PC-9 (cell line): ENCODE measurements at regions not wholly inside any gene's neighbourhood (a gene's known extent, or its start where the extent isn't known, plus 50 kb on each side); places are given as distances from the start of the nearest gene placed in this dataset.

Source experiments
- BruUV-seq: library from RNA; stranded (reverse); fragments of 400-500 nt; replicated peaks from 2 replicates; lab custom pipeline; 2021; lab: Mats Ljungman, UMichigan
- CTCF ChIA-PET: fragments of 300-600 bp; sonication (Branson Sonifier 250); formaldehyde crosslinking; loops from one replicate; lab custom pipeline; 2022; ENCODE audit warnings: antibody characterized with exemption; lab: Charles Lee
- POLR2A ChIA-PET: fragments of 300-600 bp; sonication (Branson Sonifier 250); formaldehyde crosslinking; loops from one replicate; lab custom pipeline; 2022; ENCODE audit warnings: antibody characterized with exemption; ENCODE audit not compliant: unreplicated experiment; lab: Charles Lee
- DNase-seq, 2 experiments: peaks; one replicate each; pipeline versions ENCODE4 v3.0.0 to v3.0.0-alpha.2; 2015 to 2022; ENCODE audit warnings: mixed read lengths in 1 of 2
- H2AFZ ChIP-seq: fragments of 200-600 bp; sonication (generic); 2 replicates; pipeline ENCODE4 v1.8.1; 2017; ENCODE audit warnings: antibody characterized with exemption
- H3F3A ChIP-seq: fragments of 200-600 bp; sonication (generic); 2 replicates; pipeline ENCODE4 v1.8.1; 2017; ENCODE audit warnings: antibody characterized with exemption, mild to moderate bottlenecking, low read depth; ENCODE audit not compliant: insufficient read depth
- H3K27ac ChIP-seq: fragments of 200-600 bp; sonication (generic); 2 replicates; pipeline ENCODE4 v1.6.1; 2016; ENCODE audit warnings: mixed run types
- H3K27me3 ChIP-seq: fragments of 200-600 bp; sonication (generic); 2 replicates; pipeline ENCODE4 v1.6.1; 2016; ENCODE audit warnings: low read depth, mixed run types; ENCODE audit not compliant: insufficient read depth
- H3K36me3 ChIP-seq: fragments of 200-600 bp; sonication (generic); 2 replicates; pipeline ENCODE4 v1.6.1; 2016; ENCODE audit warnings: low read depth, mixed run types
- H3K4me1 ChIP-seq: fragments of 200-600 bp; sonication (generic); replicated peaks from 2 replicates; pipeline ENCODE4 v1.6.1; 2016; ENCODE audit warnings: mixed run types; ENCODE audit not compliant: insufficient read depth
- H3K4me2 ChIP-seq: fragments of 200-600 bp; sonication (generic); 2 replicates; pipeline ENCODE4 v1.6.1; 2017; ENCODE audit warnings: mixed run types
- H3K4me3 ChIP-seq: fragments of 200-600 bp; sonication (generic); 2 replicates; pipeline ENCODE4 v1.6.1; 2016; ENCODE audit warnings: mixed run types
- H3K79me2 ChIP-seq: fragments of 200-600 bp; sonication (generic); 2 replicates; pipeline ENCODE4 v1.6.1; 2017; ENCODE audit warnings: low read depth, mixed run types
- H3K9me2 ChIP-seq: fragments of 200-600 bp; sonication (generic); 2 replicates; pipeline ENCODE4 v1.8.1; 2017; ENCODE audit warnings: mild to moderate bottlenecking; ENCODE audit not compliant: insufficient read depth
- H3K9me3 ChIP-seq: fragments of 200-600 bp; sonication (generic); 2 replicates; pipeline ENCODE4 v1.8.1; 2016; ENCODE audit warnings: low read depth; ENCODE audit not compliant: insufficient read depth
- H4K20me1 ChIP-seq: fragments of 200-600 bp; sonication (generic); 2 replicates; pipeline ENCODE4 v1.8.1; 2017; ENCODE audit not compliant: insufficient read depth
- CTCF ChIP-seq: fragments of 200-600 bp; sonication (generic); conservative IDR thresholded peaks from 2 replicates; pipeline ENCODE4 v1.6.1; 2017; ENCODE audit warnings: mixed run types, antibody characterized with exemption, mild to moderate bottlenecking, moderate library complexity
- EZH2 ChIP-seq: fragments of 200-600 bp; sonication (generic); IDR thresholded peaks from 2 replicates; pipeline ENCODE4 v1.8.0; 2017; ENCODE audit warnings: antibody characterized with exemption, low read depth
- intact Hi-C: fragments of 100-400 bp; cut with micrococcal nuclease; formaldehyde crosslinking; loops from one replicate; pipeline ENCODE4 v1.10.0; 2022; ENCODE audit not compliant: unreplicated experiment

GRCh38 chr10:34028936-34029335 is 694.5 kb upstream of the NRP1 start:
- Histone ChIP-seq H3F3A (no peaks in the 10 kb centered on the region), H2AFZ (no peak overlapping the region), H4K20me1 (no peaks in the 10 kb centered on the region), H3K9me2 (no peaks in the 10 kb centered on the region), H3K36me3 (no peaks in the 10 kb centered on the region), H3K4me3 (no peak overlapping the region), H3K4me1 (no peaks in the 10 kb centered on the region), H3K79me2 (no peaks in the 10 kb centered on the region), H3K27me3 (no peaks in the 10 kb centered on the region), H3K4me2 (no peak overlapping the region), H3K9me3 (no peaks in the 10 kb centered on the region), H3K27ac (no peak overlapping the region)
- DNase-seq = no peak
- intact Hi-C loops = no loop called here
- ChIA-PET POLR2A (no interaction called here), CTCF (no interaction called here)
- no TSS peak for BruUV-seq
- TF ChIP-seq EZH2 = no peak

- Histone ChIP-seq H3K9me3 (no peaks in the 10 kb centered on the region), H3K4me3 (no peak overlapping the region), H3K9me2 (no peaks in the 10 kb centered on the region), H3K79me2 (no peaks in the 10 kb centered on the region), H3K4me2 (no peak overlapping the region), H2AFZ (no peak overlapping the region), H3K27ac (no peak overlapping the region), H3K36me3 (no peaks in the 10 kb centered on the region), H3F3A (no peaks in the 10 kb centered on the region), H3K4me1 (no peaks in the 10 kb centered on the region), H3K27me3 (no peaks in the 10 kb centered on the region), H4K20me1 (no peaks in the 10 kb centered on the region)
- no peak for TF ChIP-seq EZH2
- no peak for TF ChIP-seq CTCF
- CTCF ChIA-PET = interaction anchor here (0.5 kb wide), 1 partner anchor 276 kb away, joined by 3 read pairs; no protein-coding TSS in a partner anchor
- DNase-seq = no peak
- BruUV-seq = no TSS peak
- intact Hi-C loops = no loop called here
- POLR2A ChIA-PET = no interaction called here
Observed at GRCh38 chr10:34024693-34025425, 690.4 kb upstream of the NRP1 start.

- ChIA-PET CTCF (no interaction called here), POLR2A (no interaction called here)
- Histone ChIP-seq H3K9me2 (no peaks in the 10 kb centered on the region), H3K27ac (no peak overlapping the region), H3F3A (no peaks in the 10 kb centered on the region), H4K20me1 (no peaks in the 10 kb centered on the region), H3K27me3 (no peaks in the 10 kb centered on the region), H3K4me2 (no peak overlapping the region), H3K36me3 (no peaks in the 10 kb centered on the region), H3K4me1 (no peaks in the 10 kb centered on the region), H2AFZ (no peak overlapping the region), H3K79me2 (no peaks in the 10 kb centered on the region), H3K4me3 (no peak overlapping the region), H3K9me3 (no peaks in the 10 kb centered on the region)
- TF ChIP-seq CTCF (no peak), EZH2 (no peak)
- BruUV-seq = no TSS peak
- DNase-seq = no peak
- intact Hi-C loops = no loop called here
Observed at GRCh38 chr10:34024282-34024681, 689.8 kb upstream of the NRP1 start.

GRCh38 chr10:34022195-34022594 is 687.7 kb upstream of the NRP1 start:
- TF ChIP-seq EZH2 (no peak), CTCF (no peak)
- CTCF ChIA-PET = no interaction called here

More at GRCh38 chr10:34022195-34022594, 687.7 kb upstream of the NRP1 start:
- Histone ChIP-seq H2AFZ (no peak overlapping the region), H3K4me2 (no peak overlapping the region), H3K9me2 (no peaks in the 10 kb centered on the region), H3F3A (no peaks in the 10 kb centered on the region), H3K4me1 (no peaks in the 10 kb centered on the region), H3K36me3 (no peaks in the 10 kb centered on the region), H3K79me2 (no peaks in the 10 kb centered on the region), H4K20me1 (no peaks in the 10 kb centered on the region), H3K4me3 (no peak overlapping the region), H3K27ac (no peak overlapping the region), H3K9me3 (no peaks in the 10 kb centered on the region), H3K27me3 (no peaks in the 10 kb centered on the region)
- POLR2A ChIA-PET = no interaction called here
- BruUV-seq = no TSS peak
- intact Hi-C loops = no loop called here
- no peak for DNase-seq
